ENCODE measurements at regions not wholly inside any gene's neighbourhood (a gene's known extent, or its start where the extent isn't known, plus 50 kb on each side); places are given as distances from the start of the nearest gene placed in this dataset.

DNA sequence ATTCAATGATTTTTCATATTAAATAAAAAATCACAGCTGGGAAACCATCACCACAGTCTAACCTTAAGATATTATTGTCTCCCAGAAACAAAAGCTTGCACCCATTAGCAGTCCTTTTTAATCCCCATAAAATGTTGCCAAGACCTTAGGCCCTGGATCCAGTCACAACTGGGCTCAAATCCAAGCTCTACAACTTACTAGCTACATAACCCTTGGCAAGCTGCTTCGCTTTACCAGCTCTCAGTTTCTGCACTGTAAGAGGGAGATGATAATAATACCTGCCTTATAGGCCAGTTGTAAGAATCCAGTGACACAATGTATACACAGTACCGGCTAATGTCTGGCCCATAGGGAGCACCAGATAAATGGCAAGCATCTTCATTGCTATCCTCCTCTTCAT lies 400.9 kb upstream of the FGF13 start:
- TF ChIP-seq, protein P1, sequence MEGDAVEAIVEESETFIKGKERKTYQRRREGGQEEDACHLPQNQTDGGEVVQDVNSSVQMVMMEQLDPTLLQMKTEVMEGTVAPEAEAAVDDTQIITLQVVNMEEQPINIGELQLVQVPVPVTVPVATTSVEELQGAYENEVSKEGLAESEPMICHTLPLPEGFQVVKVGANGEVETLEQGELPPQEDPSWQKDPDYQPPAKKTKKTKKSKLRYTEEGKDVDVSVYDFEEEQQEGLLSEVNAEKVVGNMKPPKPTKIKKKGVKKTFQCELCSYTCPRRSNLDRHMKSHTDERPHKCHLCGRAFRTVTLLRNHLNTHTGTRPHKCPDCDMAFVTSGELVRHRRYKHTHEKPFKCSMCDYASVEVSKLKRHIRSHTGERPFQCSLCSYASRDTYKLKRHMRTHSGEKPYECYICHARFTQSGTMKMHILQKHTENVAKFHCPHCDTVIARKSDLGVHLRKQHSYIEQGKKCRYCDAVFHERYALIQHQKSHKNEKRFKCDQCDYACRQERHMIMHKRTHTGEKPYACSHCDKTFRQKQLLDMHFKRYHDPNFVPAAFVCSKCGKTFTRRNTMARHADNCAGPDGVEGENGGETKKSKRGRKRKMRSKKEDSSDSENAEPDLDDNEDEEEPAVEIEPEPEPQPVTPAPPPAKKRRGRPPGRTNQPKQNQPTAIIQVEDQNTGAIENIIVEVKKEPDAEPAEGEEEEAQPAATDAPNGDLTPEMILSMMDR (IDR thresholded peaks at IDR 0.05): no peak
- TF ChIP-seq EZH2 (IDR thresholded peaks at IDR 0.05; ENCODE audit: borderline replicate concordance, insufficient read depth, low read depth, low read length, poor library complexity, severe bottlenecking): no peak
